ENCODE measurements at regions not wholly inside any gene's neighbourhood (a gene's known extent, or its start where the extent isn't known, plus 50 kb on each side); places are given as distances from the start of the nearest gene placed in this dataset.

GRCh38 chr9:28471261-28471660 is 898.0 kb upstream of the C9orf72 start:
- TF ChIP-seq, protein P1, sequence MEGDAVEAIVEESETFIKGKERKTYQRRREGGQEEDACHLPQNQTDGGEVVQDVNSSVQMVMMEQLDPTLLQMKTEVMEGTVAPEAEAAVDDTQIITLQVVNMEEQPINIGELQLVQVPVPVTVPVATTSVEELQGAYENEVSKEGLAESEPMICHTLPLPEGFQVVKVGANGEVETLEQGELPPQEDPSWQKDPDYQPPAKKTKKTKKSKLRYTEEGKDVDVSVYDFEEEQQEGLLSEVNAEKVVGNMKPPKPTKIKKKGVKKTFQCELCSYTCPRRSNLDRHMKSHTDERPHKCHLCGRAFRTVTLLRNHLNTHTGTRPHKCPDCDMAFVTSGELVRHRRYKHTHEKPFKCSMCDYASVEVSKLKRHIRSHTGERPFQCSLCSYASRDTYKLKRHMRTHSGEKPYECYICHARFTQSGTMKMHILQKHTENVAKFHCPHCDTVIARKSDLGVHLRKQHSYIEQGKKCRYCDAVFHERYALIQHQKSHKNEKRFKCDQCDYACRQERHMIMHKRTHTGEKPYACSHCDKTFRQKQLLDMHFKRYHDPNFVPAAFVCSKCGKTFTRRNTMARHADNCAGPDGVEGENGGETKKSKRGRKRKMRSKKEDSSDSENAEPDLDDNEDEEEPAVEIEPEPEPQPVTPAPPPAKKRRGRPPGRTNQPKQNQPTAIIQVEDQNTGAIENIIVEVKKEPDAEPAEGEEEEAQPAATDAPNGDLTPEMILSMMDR (IDR thresholded peaks at IDR 0.05) = no peak
- TF ChIP-seq POLR2A (IDR thresholded peaks at IDR 0.05) = no peak

Data from thyroid gland (tissue), 4 donors.